ENCODE measurements at regions not wholly inside any gene's neighbourhood (a gene's known extent, or its start where the extent isn't known, plus 50 kb on each side); places are given as distances from the start of the nearest gene placed in this dataset.

- peaks cover 2% of the 10 kb centered on the region for H3K27me3 Mint-ChIP-seq (ENCODE audit: unreplicated experiment)
- no peak overlapping the region for H3K4me3 Mint-ChIP-seq (ENCODE audit: unreplicated experiment)
- peaks cover 3% of the 10 kb centered on the region for H3K4me1 Mint-ChIP-seq (ENCODE audit: low read depth, unreplicated experiment)
- H3K9me3 Mint-ChIP-seq (ENCODE audit: unreplicated experiment): no peaks in the 10 kb centered on the region
- TF ChIP-seq CTCF (IDR thresholded peaks at IDR 0.05; ENCODE audit: partially characterized antibody, unreplicated experiment): no peak
- DNase-seq: no peak
- H3K27ac Mint-ChIP-seq (ENCODE audit: unreplicated experiment): no peak overlapping the region
- H3K36me3 Mint-ChIP-seq (ENCODE audit: unreplicated experiment): no peaks in the 10 kb centered on the region
These were observed 1500.8 kb upstream of the IGFBP7 start for GRCh38 chr4:58611012-58611411.

GRCh38 chr4:58606303-58606702 lies 1496.1 kb upstream of the IGFBP7 start:
- H3K27ac Mint-ChIP-seq (ENCODE audit: unreplicated experiment): no peak overlapping the region
- H3K27me3 Mint-ChIP-seq (ENCODE audit: unreplicated experiment): no peaks in the 10 kb centered on the region
- DNase-seq: no peak
- H3K9me3 Mint-ChIP-seq (ENCODE audit: unreplicated experiment): peaks cover 2% of the 10 kb centered on the region
- H3K4me1 Mint-ChIP-seq (ENCODE audit: low read depth, unreplicated experiment): peaks cover 17% of the 10 kb centered on the region
- no peaks in the 10 kb centered on the region for H3K36me3 Mint-ChIP-seq (ENCODE audit: unreplicated experiment)
- no peak for TF ChIP-seq CTCF (IDR thresholded peaks at IDR 0.05; ENCODE audit: partially characterized antibody, unreplicated experiment)
- H3K4me3 Mint-ChIP-seq (ENCODE audit: unreplicated experiment): no peak overlapping the region

DNA sequence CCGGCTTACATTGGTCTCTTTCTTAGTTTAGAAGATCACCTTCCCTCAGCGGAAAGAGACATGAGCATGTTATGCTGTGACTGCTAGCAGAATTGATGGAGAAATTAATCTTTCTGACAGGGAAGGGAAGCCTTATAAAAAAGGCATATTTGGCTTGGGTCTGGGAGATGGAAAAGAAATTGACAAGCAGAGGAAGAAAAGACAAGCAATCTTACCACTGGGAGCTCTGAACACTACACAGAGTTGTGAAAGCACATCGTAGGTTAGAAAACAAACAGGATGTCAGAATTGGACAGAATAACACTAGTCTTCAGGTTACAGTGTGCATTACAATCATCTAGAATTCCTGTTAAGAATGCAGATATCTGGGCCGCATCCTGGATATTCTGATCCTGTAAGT lies 1493.8 kb upstream of the IGFBP7 start:
- Mint-ChIP-seq H3K4me1 (ENCODE audit: low read depth, unreplicated experiment) (peaks cover 17% of the 10 kb centered on the region), H3K27ac (ENCODE audit: unreplicated experiment) (peak overlapping the region; percentile 57), H3K36me3 (ENCODE audit: unreplicated experiment) (no peaks in the 10 kb centered on the region), H3K4me3 (ENCODE audit: unreplicated experiment) (no peak overlapping the region), H3K27me3 (ENCODE audit: unreplicated experiment) (no peaks in the 10 kb centered on the region), H3K9me3 (ENCODE audit: unreplicated experiment) (peaks cover 2% of the 10 kb centered on the region)
- no peak for TF ChIP-seq CTCF (IDR thresholded peaks at IDR 0.05; ENCODE audit: partially characterized antibody, unreplicated experiment)
- no peak for DNase-seq

DNA sequence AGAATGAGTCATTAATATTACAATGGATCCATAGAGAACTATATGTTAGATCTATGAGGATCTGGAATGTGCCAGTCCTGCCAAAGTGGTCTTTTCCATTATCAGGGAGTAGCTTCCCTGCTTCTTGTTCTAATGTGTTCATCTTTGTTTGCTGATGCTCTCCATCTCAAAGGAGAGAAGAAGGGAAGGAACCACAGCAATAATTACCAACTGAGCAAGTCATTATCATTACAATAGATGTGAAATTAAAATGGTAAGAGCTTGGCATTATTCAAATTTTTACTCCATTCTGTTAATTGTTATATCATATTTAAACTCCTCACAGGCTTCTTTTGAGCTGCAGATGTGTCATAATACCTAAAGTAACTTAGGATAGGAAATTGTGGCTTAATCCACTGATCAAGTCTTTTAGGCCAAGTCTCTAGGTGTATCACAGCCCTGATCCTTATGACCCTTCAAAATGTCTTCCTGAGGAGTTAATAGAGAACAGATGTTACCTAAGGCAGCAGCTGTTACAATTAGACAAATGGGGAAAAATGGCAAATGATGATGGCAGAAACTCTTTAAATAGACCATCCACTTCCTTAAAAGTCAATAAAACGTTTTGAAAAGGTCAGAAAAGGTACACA lies 1492.7 kb upstream of the IGFBP7 start:
- Mint-ChIP-seq H3K27ac (ENCODE audit: unreplicated experiment) (peak overlapping the region; percentile 56), H3K4me3 (ENCODE audit: unreplicated experiment) (no peak overlapping the region)

More for the DNA sequence above, 1492.7 kb upstream of the IGFBP7 start:
- peaks cover 2% of the 10 kb centered on the region for H3K9me3 Mint-ChIP-seq (ENCODE audit: unreplicated experiment)
- H3K36me3 Mint-ChIP-seq (ENCODE audit: unreplicated experiment): no peaks in the 10 kb centered on the region
- no peaks in the 10 kb centered on the region for H3K27me3 Mint-ChIP-seq (ENCODE audit: unreplicated experiment)
- H3K4me1 Mint-ChIP-seq (ENCODE audit: low read depth, unreplicated experiment): peaks cover 17% of the 10 kb centered on the region
- no peak for TF ChIP-seq CTCF (IDR thresholded peaks at IDR 0.05; ENCODE audit: partially characterized antibody, unreplicated experiment)
- DNase-seq: no peak
